NB4 (cell line): ENCODE measurements at regions not wholly inside any gene's neighbourhood (a gene's known extent, or its start where the extent isn't known, plus 50 kb on each side); places are given as distances from the start of the nearest gene placed in this dataset.

Experiments
- DNase-seq: peaks from one replicate; pipeline ENCODE4 v3.0.0; 2010; ENCODE audit warnings: low read depth
- H3K4me3 ChIP-seq: one replicate; pipeline ENCODE4 v1.5.1; 2011; ENCODE audit warnings: mild to moderate bottlenecking, low read depth, low read length, moderate library complexity
- MYC ChIP-seq: IDR thresholded peaks from 2 replicates; pipeline ENCODE4 v1.6.1; 2011; ENCODE audit warnings: low read depth, low read length
- POLR2A ChIP-seq: IDR thresholded peaks from 2 replicates; pipeline ENCODE4 v1.6.1; 2011; ENCODE audit warnings: mild to moderate bottlenecking; ENCODE audit not compliant: insufficient read length; ENCODE audit errors: extremely low read depth
- TF ChIP-seq, protein P1 (sequence below): IDR thresholded peaks from 2 replicates; pipeline ENCODE4 v1.6.1; 2011; ENCODE audit warnings: low read depth, low read length
- TF ChIP-seq, protein P2 (sequence below): IDR thresholded peaks from one replicate; pipeline ENCODE4 v1.5.1; 2012; ENCODE audit warnings: low read depth, low read length

DNA sequence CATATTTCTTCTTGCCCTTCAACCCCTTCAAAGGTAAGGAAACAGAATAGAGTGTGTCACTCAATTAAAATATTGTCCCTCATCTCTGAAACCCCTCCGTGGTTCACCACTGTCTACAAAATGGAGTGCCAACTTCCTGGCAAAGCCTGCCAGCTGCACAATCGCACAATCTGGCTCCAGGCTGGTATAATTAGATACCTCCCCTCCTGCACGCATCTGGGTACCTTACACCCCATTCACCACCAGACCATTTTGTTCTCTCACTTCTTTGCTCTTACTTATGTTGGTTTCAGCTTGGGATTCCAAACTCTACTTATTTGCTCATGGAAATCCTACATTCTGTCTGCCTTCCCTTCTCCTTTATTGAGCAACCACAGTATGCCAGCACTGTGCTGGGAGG, 314.9 kb downstream of the NUAK1 start:
- no peak for DNase-seq
- H3K4me3 ChIP-seq = no peak overlapping the region
- TF ChIP-seq MYC = no peak
- no peak for TF ChIP-seq POLR2A
- TF ChIP-seq, protein P1, sequence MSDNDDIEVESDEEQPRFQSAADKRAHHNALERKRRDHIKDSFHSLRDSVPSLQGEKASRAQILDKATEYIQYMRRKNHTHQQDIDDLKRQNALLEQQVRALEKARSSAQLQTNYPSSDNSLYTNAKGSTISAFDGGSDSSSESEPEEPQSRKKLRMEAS = no peak
- TF ChIP-seq, protein P2, sequence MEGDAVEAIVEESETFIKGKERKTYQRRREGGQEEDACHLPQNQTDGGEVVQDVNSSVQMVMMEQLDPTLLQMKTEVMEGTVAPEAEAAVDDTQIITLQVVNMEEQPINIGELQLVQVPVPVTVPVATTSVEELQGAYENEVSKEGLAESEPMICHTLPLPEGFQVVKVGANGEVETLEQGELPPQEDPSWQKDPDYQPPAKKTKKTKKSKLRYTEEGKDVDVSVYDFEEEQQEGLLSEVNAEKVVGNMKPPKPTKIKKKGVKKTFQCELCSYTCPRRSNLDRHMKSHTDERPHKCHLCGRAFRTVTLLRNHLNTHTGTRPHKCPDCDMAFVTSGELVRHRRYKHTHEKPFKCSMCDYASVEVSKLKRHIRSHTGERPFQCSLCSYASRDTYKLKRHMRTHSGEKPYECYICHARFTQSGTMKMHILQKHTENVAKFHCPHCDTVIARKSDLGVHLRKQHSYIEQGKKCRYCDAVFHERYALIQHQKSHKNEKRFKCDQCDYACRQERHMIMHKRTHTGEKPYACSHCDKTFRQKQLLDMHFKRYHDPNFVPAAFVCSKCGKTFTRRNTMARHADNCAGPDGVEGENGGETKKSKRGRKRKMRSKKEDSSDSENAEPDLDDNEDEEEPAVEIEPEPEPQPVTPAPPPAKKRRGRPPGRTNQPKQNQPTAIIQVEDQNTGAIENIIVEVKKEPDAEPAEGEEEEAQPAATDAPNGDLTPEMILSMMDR = no peak

DNA sequence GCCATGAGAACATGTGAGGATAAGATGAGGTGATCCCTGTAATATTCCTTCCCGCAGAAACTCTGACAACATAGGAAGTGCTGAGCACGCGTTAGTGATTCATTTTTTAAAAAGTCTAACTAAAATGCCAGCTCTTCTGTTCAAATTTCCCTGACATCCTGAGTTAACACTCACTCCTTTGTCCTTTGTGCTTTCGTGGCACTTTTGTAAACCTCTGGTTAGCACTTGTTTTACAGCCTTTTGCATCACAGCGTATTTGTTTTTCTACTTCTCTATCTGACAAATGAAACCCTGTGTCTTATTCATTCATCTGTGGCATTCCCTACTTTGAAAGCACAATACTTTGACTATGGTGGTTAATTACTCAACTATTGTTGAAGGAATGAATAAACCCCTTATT, 313.6 kb downstream of the NUAK1 start:
- DNase-seq = no peak
- no peak overlapping the region for H3K4me3 ChIP-seq
- no peak for TF ChIP-seq POLR2A
- TF ChIP-seq, protein P1 = no peak
- TF ChIP-seq MYC = no peak
- TF ChIP-seq, protein P2 = no peak

DNA sequence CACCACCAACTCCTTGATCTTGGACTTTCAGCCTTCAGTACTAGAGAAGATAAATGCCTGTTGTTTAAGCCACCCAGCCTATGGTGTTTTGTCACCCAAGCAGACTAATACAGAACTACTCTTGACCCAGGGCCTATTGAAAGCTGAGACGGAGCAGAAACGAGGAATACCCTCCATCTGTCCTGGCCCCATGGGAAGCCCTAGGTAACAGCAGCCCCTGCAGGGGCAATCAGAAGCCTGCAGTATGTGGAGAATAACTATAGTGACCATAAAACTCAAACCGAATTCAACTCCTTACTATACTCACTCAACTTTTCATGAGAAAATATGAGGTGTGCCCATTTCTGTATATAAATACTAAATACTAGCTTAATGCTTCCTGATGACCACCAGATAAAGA, 307.4 kb downstream of the NUAK1 start:
- no peak for TF ChIP-seq POLR2A
- TF ChIP-seq, protein P2 = no peak
- no peak for DNase-seq
- H3K4me3 ChIP-seq = no peak overlapping the region

DNA sequence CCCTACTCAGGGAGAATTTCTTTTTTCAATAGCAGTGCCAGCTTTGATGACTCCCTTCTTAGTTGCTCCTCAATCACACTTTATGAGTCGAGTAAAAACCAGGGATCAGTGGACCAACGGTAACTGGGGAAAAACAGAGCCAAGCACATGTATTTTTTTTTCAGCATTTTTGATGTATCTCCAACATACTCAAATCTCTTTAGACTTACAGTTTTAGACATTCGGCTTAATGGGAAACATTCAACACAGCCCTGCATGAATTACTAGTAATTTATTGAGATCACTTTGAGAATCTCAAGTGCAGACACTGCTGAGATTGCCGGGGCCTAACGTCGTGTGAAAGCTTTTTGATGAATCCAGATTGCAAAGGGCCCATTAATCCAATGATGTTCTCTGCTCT, 306.7 kb downstream of the NUAK1 start:
- no peak for DNase-seq
- no peak overlapping the region for H3K4me3 ChIP-seq
- TF ChIP-seq, protein P1 = no peak
- TF ChIP-seq, protein P2 = no peak
- TF ChIP-seq MYC (no peak), POLR2A (no peak)

DNA sequence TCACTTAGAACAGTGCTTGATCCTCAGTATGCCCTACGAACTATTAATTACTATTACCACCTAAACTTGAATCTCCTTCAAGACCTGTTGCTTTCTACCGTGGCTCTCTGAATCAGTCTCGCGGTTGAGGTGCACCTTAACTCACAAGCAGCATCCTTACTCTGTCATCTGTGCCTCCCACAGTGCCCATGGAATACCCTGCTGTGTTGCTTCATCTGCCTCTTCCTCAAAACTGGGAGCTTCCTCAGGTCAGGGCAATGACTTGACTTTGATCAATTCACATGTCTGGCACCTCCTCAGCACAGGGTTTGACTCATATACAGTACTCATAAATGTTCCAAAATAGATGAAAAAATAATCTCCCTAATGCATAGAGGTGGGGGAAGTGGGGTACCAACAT, 305.9 kb downstream of the NUAK1 start:
- H3K4me3 ChIP-seq = no peak overlapping the region
- TF ChIP-seq, protein P1 = no peak
- TF ChIP-seq MYC (no peak), POLR2A (no peak)
- TF ChIP-seq, protein P2 = no peak
- DNase-seq = no peak

DNA sequence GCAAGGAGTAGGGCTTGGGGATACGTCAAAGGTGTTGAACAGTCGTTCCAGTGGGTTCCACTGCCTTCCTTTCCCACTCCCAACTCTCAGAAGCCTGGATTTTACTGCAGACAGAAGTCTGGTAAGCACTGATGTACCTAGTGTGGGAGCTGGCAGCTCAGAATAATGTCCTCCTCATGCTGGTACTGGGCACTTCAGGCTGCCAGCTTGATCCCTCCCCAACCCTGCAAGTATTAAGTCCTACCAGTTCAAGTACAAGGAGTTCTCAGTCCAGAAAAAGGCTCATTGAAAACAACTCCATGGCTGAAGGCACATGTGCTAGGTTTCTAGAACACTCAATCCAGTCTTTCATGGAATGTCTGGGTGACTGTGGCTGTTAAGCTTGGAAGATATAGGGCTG, 304.3 kb downstream of the NUAK1 start:
- no peak for DNase-seq
- TF ChIP-seq, protein P1 = no peak
- TF ChIP-seq POLR2A (no peak), MYC (no peak)
- TF ChIP-seq, protein P2 = no peak
- no peak overlapping the region for H3K4me3 ChIP-seq
